DMS79 (cell line): ENCODE measurements at regions not wholly inside any gene's neighbourhood (a gene's known extent, or its start where the extent isn't known, plus 50 kb on each side); places are given as distances from the start of the nearest gene placed in this dataset.

Experiments used
- DNase-seq: peaks from one replicate; lab custom pipeline; 2025; lab: John Stamatoyannopoulos, UW

- no peak for DNase-seq
Measured at GRCh38 chr9:23314247-23314646, 511.8 kb downstream of the ELAVL2 start.

- no peak for DNase-seq
Measured at GRCh38 chr9:23319092-23319491, 506.9 kb downstream of the ELAVL2 start.

GRCh38 chr9:23321049-23321448, 505.0 kb downstream of the ELAVL2 start:
- no peak for DNase-seq

- no peak for DNase-seq
Measured at GRCh38 chr9:23322392-23322791, 503.6 kb downstream of the ELAVL2 start.

- DNase-seq = no peak
Measured at GRCh38 chr9:23324511-23324910, 501.5 kb downstream of the ELAVL2 start.

- DNase-seq = no peak
Measured at GRCh38 chr9:23326597-23326996, 499.4 kb downstream of the ELAVL2 start.

- DNase-seq = no peak
Measured at GRCh38 chr9:23341346-23341745, 484.7 kb downstream of the ELAVL2 start.

GRCh38 chr9:23342291-23342690, 483.7 kb downstream of the ELAVL2 start:
- DNase-seq = no peak

- DNase-seq = no peak
Measured at GRCh38 chr9:23343226-23343625, 482.8 kb downstream of the ELAVL2 start.

GRCh38 chr9:23361096-23361495, 464.9 kb downstream of the ELAVL2 start:
- DNase-seq = no peak

GRCh38 chr9:23372703-23373102, 453.3 kb downstream of the ELAVL2 start:
- DNase-seq = no peak

- no peak for DNase-seq
Measured at GRCh38 chr9:23375511-23375910, 450.5 kb downstream of the ELAVL2 start.

- DNase-seq = no peak
Measured at GRCh38 chr9:23379842-23380241, 446.2 kb downstream of the ELAVL2 start.

- DNase-seq = no peak
Measured at GRCh38 chr9:23380821-23381220, 445.2 kb downstream of the ELAVL2 start.

GRCh38 chr9:23382418-23382817, 443.6 kb downstream of the ELAVL2 start:
- DNase-seq = no peak

- DNase-seq = no peak
Measured at GRCh38 chr9:23394189-23394588, 431.9 kb downstream of the ELAVL2 start.

- no peak for DNase-seq
Measured at GRCh38 chr9:23408874-23409273, 417.2 kb downstream of the ELAVL2 start.

- DNase-seq = no peak
Measured at GRCh38 chr9:23412046-23412445, 414.0 kb downstream of the ELAVL2 start.

GRCh38 chr9:23412458-23412857, 413.6 kb downstream of the ELAVL2 start:
- DNase-seq = no peak

GRCh38 chr9:23413541-23413940, 412.5 kb downstream of the ELAVL2 start:
- no peak for DNase-seq

- DNase-seq = no peak
Measured at GRCh38 chr9:23423999-23424398, 402.0 kb downstream of the ELAVL2 start.

GRCh38 chr9:23426144-23426543, 399.9 kb downstream of the ELAVL2 start:
- no peak for DNase-seq

- no peak for DNase-seq
Measured at GRCh38 chr9:23431459-23431858, 394.6 kb downstream of the ELAVL2 start.

- no peak for DNase-seq
Measured at GRCh38 chr9:23434654-23435053, 391.4 kb downstream of the ELAVL2 start.

- no peak for DNase-seq
Measured at GRCh38 chr9:23438299-23438907, 387.6 kb downstream of the ELAVL2 start.
